ENCODE measurements at regions not wholly inside any gene's neighbourhood (a gene's known extent, or its start where the extent isn't known, plus 50 kb on each side); places are given as distances from the start of the nearest gene placed in this dataset.

- no peaks in the 10 kb centered on the region for H3K27me3 ChIP-seq (ENCODE audit: control insufficient read depth in 1 of 2, insufficient read depth in 2 of 2, low read length in 2 of 2)
- no peaks in the 10 kb centered on the region for H3K9me3 ChIP-seq (ENCODE audit: low read length)
- CTCF ChIA-PET (ENCODE audit: low intra/inter-chr PET ratio, low total read pairs) = no interaction called here
- 80% methylated on average over 3 of the region's 3 CpGs for WGBS (ENCODE audit: low lambda C conversion rate)
- FAIRE-seq (no peak), ATAC-seq (no peak), DNase-seq (ENCODE audit: low spot score) (no peak)
- no peak overlapping the region for H3K9ac ChIP-seq (ENCODE audit: insufficient read depth, low read depth, low read length)
- no peaks in the 10 kb centered on the region for H3K79me2 ChIP-seq (ENCODE audit: insufficient read depth, low read length)
- in situ Hi-C loops (cut with HindIII; ENCODE audit: extremely low pct_ligation_motif_present, low pct_unique_long_range_greater_than_20kb) = no loop called here
- no peak overlapping the region for H3K27ac ChIP-seq (ENCODE audit: extremely low read length, insufficient read depth, low read length)
- no peak overlapping the region for H3K4me2 ChIP-seq (ENCODE audit: low read depth, low read length)
- no peak overlapping the region for H3K4me3 ChIP-seq (replicated peaks in 1 of 3; ENCODE audit: insufficient read depth in 1 of 3, low read depth in 2 of 3, low read length in 3 of 3)
- intact Hi-C loops (cut with micrococcal nuclease; ENCODE audit: unreplicated experiment) = no loop called here
- TF ChIP-seq ZNF335 (CRISPR knock-in tag; IDR thresholded peaks at IDR 0.05) (no peak), FOXK2 (IDR thresholded peaks at IDR 0.05) (no peak)
- H3K36me3 ChIP-seq (replicated peaks in 1 of 2; ENCODE audit: control insufficient read depth in 1 of 2, insufficient read depth in 2 of 2, low read length in 2 of 2) = no peaks in the 10 kb centered on the region
- H4K20me1 ChIP-seq (ENCODE audit: insufficient read depth, low read length) = no peaks in the 10 kb centered on the region
- POLR2A ChIA-PET = no interaction called here
- no TSS peak for BruUV-seq (replicated peaks)
- no peak overlapping the region for H2AFZ ChIP-seq (ENCODE audit: low read length)
- H3K4me1 ChIP-seq (ENCODE audit: insufficient read depth, low read length) = peaks cover 14% of the 10 kb centered on the region
These were observed 64.8 kb upstream of the NAA20 start for GRCh38 chr20:19952392-19952791.

DNA sequence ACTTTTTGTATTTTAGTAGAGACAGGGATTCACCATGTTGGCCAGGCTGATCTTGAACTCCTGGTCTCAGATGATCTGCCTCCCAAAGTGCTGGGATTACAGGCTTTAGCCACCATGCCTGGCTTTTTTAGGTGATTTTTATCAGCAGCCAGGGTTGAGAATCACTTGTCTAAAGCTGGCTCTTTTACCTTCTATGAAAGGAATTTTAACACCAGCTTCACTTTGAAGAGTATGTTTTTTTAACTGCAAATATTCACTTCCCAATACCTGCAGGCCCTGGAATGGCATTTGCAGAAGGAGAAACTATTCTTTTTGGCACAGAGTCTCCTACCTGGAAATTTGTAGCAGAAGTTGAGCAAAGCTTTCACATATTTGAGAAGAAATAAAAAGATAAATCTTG, 63.6 kb upstream of the NAA20 start:
- Histone ChIP-seq H3K36me3 (replicated peaks in 1 of 2; ENCODE audit: control insufficient read depth in 1 of 2, insufficient read depth in 2 of 2, low read length in 2 of 2) (no peaks in the 10 kb centered on the region), H2AFZ (ENCODE audit: low read length) (no peak overlapping the region), H3K27me3 (ENCODE audit: control insufficient read depth in 1 of 2, insufficient read depth in 2 of 2, low read length in 2 of 2) (no peaks in the 10 kb centered on the region), H3K4me3 (replicated peaks in 1 of 3; ENCODE audit: insufficient read depth in 1 of 3, low read depth in 2 of 3, low read length in 3 of 3) (no peak overlapping the region), H3K9me3 (ENCODE audit: low read length) (no peaks in the 10 kb centered on the region), H3K4me1 (ENCODE audit: insufficient read depth, low read length) (peaks cover 14% of the 10 kb centered on the region), H3K79me2 (ENCODE audit: insufficient read depth, low read length) (no peaks in the 10 kb centered on the region), H3K27ac (ENCODE audit: extremely low read length, insufficient read depth, low read length) (no peak overlapping the region), H4K20me1 (ENCODE audit: insufficient read depth, low read length) (no peaks in the 10 kb centered on the region), H3K4me2 (ENCODE audit: low read depth, low read length) (no peak overlapping the region), H3K9ac (ENCODE audit: insufficient read depth, low read depth, low read length) (no peak overlapping the region)
- POLR2A ChIA-PET = interaction anchor here (2.1 kb wide), 1 partner anchor 11 kb away, joined by 4 read pairs; no protein-coding TSS in a partner anchor
- FAIRE-seq = no peak
- no peak for ATAC-seq
- CTCF ChIA-PET (ENCODE audit: low intra/inter-chr PET ratio, low total read pairs) = no interaction called here
- no TSS peak for BruUV-seq (replicated peaks)
- intact Hi-C loops (cut with micrococcal nuclease; ENCODE audit: unreplicated experiment) = no loop called here
- no peak for DNase-seq (ENCODE audit: low spot score)
- in situ Hi-C loops (cut with HindIII; ENCODE audit: extremely low pct_ligation_motif_present, low pct_unique_long_range_greater_than_20kb) = no loop called here
- TF ChIP-seq IKZF4 (CRISPR knock-in tag; IDR thresholded peaks at IDR 0.05; ENCODE audit: borderline replicate concordance, low read depth, not compliant biosample characterization) (no peak), TOE1 (CRISPR knock-in tag; IDR thresholded peaks at IDR 0.05) (no peak), SP1 (IDR thresholded peaks at IDR 0.05) (no peak), SP1 (CRISPR knock-in tag; IDR thresholded peaks at IDR 0.05) (no peak), DNMT1 (CRISPR knock-in tag; IDR thresholded peaks at IDR 0.05) (no peak), SALL1 (CRISPR knock-in tag; IDR thresholded peaks at IDR 0.05) (no peak), ZNF17 (CRISPR knock-in tag; IDR thresholded peaks at IDR 0.05) (no peak), HIVEP1 (CRISPR knock-in tag; IDR thresholded peaks at IDR 0.05) (no peak), RBAK (CRISPR knock-in tag; IDR thresholded peaks at IDR 0.05) (no peak), TMF1 (CRISPR knock-in tag; IDR thresholded peaks at IDR 0.05; ENCODE audit: low read depth) (no peak), SAP130 (CRISPR knock-in tag; IDR thresholded peaks at IDR 0.05; ENCODE audit: low read depth) (no peak)
- TF ChIP-seq, protein P1, sequence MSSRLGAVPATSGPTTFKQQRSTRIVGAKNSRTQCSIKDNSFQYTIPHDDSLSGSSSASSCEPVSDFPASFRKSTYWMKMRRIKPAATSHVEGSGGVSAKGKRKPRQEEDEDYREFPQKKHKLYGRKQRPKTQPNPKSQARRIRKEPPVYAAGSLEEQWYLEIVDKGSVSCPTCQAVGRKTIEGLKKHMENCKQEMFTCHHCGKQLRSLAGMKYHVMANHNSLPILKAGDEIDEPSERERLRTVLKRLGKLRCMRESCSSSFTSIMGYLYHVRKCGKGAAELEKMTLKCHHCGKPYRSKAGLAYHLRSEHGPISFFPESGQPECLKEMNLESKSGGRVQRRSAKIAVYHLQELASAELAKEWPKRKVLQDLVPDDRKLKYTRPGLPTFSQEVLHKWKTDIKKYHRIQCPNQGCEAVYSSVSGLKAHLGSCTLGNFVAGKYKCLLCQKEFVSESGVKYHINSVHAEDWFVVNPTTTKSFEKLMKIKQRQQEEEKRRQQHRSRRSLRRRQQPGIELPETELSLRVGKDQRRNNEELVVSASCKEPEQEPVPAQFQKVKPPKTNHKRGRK (CRISPR knock-in tag; IDR thresholded peaks at IDR 0.05) = no peak
- TF ChIP-seq, protein P2, sequence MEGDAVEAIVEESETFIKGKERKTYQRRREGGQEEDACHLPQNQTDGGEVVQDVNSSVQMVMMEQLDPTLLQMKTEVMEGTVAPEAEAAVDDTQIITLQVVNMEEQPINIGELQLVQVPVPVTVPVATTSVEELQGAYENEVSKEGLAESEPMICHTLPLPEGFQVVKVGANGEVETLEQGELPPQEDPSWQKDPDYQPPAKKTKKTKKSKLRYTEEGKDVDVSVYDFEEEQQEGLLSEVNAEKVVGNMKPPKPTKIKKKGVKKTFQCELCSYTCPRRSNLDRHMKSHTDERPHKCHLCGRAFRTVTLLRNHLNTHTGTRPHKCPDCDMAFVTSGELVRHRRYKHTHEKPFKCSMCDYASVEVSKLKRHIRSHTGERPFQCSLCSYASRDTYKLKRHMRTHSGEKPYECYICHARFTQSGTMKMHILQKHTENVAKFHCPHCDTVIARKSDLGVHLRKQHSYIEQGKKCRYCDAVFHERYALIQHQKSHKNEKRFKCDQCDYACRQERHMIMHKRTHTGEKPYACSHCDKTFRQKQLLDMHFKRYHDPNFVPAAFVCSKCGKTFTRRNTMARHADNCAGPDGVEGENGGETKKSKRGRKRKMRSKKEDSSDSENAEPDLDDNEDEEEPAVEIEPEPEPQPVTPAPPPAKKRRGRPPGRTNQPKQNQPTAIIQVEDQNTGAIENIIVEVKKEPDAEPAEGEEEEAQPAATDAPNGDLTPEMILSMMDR (CRISPR knock-in tag; IDR thresholded peaks at IDR 0.05) = no peak

Measured in HepG2 (cell line).